ENCODE measurements at regions not wholly inside any gene's neighbourhood (a gene's known extent, or its start where the extent isn't known, plus 50 kb on each side); places are given as distances from the start of the nearest gene placed in this dataset.
A peak's percentile ranks its signal among the peaks of the same experiment; 100 is the strongest.

GRCh38 chr4:30956916-30957315 lies 236.7 kb downstream of the PCDH7 start:
- TF ChIP-seq GATA3 (IDR thresholded peaks at IDR 0.05; ENCODE audit: low read depth, low read length): peak; percentile 62
- peak; percentile 61; the same call in 1 of the 2 replicates for TF ChIP-seq GATA2 (IDR thresholded peaks at IDR 0.05; ENCODE audit: low read depth, low read length)

- TF ChIP-seq GATA3 (IDR thresholded peaks at IDR 0.05; ENCODE audit: low read depth, low read length) (no peak), GATA2 (IDR thresholded peaks at IDR 0.05; ENCODE audit: low read depth, low read length) (no peak)
Observed at GRCh38 chr4:30957706-30958105, 237.5 kb downstream of the PCDH7 start.

DNA sequence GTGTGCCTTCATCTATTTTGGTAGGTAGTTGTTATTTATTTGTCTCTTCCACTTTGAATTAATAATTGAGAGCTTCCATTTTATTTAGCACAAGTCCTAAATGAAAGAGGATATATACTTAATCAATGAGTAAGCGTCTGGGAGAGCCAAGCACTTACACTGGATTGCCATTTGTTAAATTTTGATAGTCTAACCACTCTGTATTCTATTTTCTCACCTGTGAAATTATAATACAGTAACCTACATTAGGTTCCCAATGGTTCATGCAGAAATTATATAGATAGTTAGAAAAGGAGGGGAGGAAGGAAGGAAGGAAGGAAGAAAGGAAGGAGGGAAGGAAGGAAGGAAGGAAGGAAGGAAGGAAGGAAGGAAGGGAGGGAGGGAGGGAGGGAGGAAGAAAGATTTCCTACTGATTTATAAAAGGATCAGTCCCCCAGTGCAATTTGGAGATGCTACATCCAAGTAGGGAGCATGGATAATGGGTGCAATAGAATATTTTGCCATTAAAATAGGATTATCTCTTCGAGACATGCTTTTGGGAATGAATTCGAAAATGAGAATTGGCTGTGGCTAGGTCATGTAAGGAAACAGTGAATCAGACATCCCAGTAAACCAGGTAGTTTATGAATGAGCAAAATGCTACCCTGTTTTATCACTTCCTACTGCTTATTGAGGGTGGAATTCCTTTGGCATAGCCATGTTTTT lies 239.8 kb downstream of the PCDH7 start:
- TF ChIP-seq GATA2 (IDR thresholded peaks at IDR 0.05; ENCODE audit: low read depth, low read length): no peak

DNA sequence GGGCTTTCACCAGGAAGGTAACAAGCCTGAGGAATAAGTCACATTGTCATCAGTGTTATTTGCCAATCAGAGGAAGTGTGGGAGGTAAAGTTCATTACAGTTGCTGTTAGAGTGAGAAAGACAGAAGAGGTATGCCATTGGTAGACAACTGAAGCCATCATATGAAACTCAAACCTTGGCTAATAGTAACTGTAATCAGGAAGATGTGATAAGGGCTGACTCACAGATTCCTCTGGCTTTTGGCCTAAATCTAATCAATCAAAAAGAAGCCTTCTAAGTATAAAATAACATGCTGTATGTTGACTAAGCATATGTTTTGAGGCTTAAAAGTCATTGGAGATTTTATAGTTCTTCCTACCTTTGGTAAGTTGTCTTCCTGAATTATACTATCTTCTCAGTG lies 242.8 kb downstream of the PCDH7 start:
- no peak for TF ChIP-seq GATA3 (IDR thresholded peaks at IDR 0.05; ENCODE audit: low read depth, low read length)
- no peak for TF ChIP-seq GATA2 (IDR thresholded peaks at IDR 0.05; ENCODE audit: low read depth, low read length)

DNA sequence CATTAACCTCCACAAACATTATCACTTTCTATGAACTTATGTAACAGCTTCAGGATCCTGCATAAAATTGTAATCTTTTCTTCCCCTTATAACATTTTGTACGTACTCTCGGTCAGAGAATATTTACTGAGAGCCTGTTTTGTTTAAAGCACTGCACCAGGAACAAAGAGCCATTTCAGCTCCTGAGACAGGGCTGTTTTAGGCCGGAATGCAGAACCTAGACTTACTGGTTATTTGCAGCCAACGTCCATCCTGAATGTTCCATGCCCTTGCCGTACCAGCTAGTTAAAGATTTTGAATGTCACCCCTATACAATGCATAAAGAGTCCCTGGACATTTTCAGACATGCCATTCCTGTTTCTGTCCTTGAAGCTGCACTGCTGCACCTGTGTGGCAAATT lies 248.8 kb downstream of the PCDH7 start:
- TF ChIP-seq GATA3 (IDR thresholded peaks at IDR 0.05; ENCODE audit: low read depth, low read length): no peak

- no peak for TF ChIP-seq GATA2 (IDR thresholded peaks at IDR 0.05; ENCODE audit: low read depth, low read length)
Observed at GRCh38 chr4:30972542-30972941, 252.4 kb downstream of the PCDH7 start.

GRCh38 chr4:30973993-30974392 lies 253.8 kb downstream of the PCDH7 start:
- TF ChIP-seq GATA3 (IDR thresholded peaks at IDR 0.05; ENCODE audit: low read depth, low read length): no peak
- no peak for TF ChIP-seq GATA2 (IDR thresholded peaks at IDR 0.05; ENCODE audit: low read depth, low read length)

DNA sequence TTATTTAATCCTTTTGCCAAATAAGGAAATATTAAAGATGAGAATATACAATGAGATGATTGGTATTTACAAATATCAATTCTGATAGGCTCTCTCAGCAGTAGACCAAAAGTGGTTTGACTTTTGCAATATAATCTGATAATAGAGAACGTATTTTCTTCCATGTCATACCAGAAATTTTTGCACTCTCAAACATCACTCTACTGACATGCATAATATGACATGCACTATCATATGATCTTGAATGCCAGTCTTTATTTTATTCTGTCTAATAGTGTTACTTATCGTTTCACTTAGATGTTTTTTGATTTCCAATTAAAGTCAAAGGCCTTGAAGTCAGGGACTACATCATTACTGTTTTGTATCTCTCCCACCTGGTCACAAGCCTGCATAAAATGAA lies 259.2 kb downstream of the PCDH7 start:
- TF ChIP-seq GATA2 (IDR thresholded peaks at IDR 0.05; ENCODE audit: low read depth, low read length) (no peak), GATA3 (IDR thresholded peaks at IDR 0.05; ENCODE audit: low read depth, low read length) (no peak)

DNA sequence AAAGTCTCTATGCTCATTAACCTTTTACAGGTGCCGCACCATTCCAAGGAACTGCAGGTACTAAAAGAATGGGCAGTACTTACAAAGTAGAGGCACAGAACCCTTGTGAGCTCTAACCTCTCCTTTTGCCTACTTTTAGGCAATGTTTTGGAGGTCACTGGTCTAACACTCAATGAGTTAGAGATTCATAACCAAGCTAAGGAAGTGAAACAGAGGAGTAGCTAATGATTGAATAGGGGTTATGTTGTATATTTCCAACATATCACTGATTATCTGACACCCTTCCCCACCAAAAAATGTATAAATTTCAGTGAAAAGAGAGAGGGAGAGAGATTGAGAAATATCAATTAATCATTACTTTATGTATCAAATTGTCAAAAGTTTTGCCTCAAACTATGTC lies 269.3 kb downstream of the PCDH7 start:
- no peak for TF ChIP-seq GATA3 (IDR thresholded peaks at IDR 0.05; ENCODE audit: low read depth, low read length)
- TF ChIP-seq GATA2 (IDR thresholded peaks at IDR 0.05; ENCODE audit: low read depth, low read length): no peak

- TF ChIP-seq GATA2 (IDR thresholded peaks at IDR 0.05; ENCODE audit: low read depth, low read length) (no peak), GATA3 (IDR thresholded peaks at IDR 0.05; ENCODE audit: low read depth, low read length) (no peak)
Observed at GRCh38 chr4:30996841-30997240, 276.7 kb downstream of the PCDH7 start.

GRCh38 chr4:31005037-31005436 lies 284.9 kb downstream of the PCDH7 start:
- no peak for TF ChIP-seq GATA3 (IDR thresholded peaks at IDR 0.05; ENCODE audit: low read depth, low read length)
- no peak for TF ChIP-seq GATA2 (IDR thresholded peaks at IDR 0.05; ENCODE audit: low read depth, low read length)

GRCh38 chr4:31007858-31008257 lies 287.7 kb downstream of the PCDH7 start:
- TF ChIP-seq GATA3 (IDR thresholded peaks at IDR 0.05; ENCODE audit: low read depth, low read length) (peak; percentile 84), GATA2 (IDR thresholded peaks at IDR 0.05; ENCODE audit: low read depth, low read length) (peak; percentile 85)

DNA sequence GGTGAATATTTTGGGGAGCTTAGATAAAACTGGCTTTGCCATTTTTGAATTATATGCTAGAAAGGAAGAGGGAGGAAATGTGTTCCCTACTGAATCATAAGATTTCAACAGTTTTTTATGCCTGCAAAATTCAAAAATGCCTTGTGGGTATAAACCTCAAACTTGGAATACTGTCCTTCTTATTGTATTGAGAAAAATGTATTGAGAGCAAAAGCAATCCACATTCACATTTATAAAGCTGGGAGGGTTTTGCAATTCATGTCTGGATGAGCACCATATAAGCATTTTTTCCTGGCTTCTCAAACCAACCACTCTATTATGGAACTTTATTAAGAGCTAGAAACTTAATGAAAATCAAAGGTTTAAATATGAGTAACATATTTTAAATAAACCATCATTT lies 289.8 kb downstream of the PCDH7 start:
- TF ChIP-seq GATA3 (IDR thresholded peaks at IDR 0.05; ENCODE audit: low read depth, low read length): no peak
- TF ChIP-seq GATA2 (IDR thresholded peaks at IDR 0.05; ENCODE audit: low read depth, low read length): no peak

DNA sequence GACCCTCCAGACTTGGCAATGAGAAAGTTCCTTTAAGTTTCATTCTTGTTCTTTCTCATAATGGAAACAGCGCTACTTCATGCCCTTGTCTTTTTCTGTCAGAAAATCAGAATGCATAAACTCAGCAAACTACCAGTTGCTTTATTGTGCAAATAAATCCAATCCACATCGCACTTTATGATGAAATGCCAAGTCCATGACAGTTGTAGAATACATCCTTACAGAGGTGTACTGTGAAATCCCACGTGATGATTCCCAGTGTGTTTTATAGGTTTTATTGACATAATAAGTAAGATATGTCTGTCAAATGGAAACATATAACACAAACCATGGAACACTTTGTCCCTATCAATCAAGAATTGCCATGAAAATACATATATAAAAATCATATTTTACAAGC lies 295.0 kb downstream of the PCDH7 start:
- TF ChIP-seq GATA3 (IDR thresholded peaks at IDR 0.05; ENCODE audit: low read depth, low read length) (no peak), GATA2 (IDR thresholded peaks at IDR 0.05; ENCODE audit: low read depth, low read length) (no peak)

DNA sequence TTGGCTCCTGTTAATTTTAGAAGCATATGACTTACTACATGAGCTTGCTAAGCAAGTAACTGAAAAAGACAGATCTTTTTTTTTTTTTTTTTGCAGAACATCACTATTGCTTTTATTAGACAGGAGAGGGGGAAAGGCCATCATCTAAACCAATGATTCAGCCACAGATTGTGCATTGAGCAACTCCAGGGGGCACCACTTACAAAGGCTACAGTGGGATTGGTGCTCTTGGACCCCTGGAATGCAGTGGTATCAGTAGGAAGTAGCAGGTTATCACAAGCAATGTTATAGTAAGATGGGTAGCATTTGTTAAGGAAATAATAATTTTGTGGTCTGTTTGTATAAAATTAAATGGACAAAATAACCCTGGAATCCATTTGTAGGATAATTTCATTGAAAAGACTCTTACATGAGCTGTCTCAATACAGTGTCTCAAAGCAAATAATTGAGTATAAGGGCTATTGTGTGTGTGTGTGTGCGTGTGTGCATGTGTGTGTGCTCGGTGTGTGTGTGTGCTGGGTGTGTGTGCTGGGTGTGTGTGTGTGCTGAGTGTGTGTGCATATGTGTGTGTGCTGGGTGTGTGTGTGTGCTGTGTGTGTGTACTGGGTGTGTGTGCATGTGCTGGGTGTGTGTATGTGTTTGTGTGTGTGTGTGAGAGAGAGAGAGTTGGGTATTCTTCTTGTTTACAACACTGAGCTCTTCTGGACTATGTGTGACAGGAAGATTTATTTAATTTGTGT lies 296.3 kb downstream of the PCDH7 start:
- TF ChIP-seq GATA3 (IDR thresholded peaks at IDR 0.05; ENCODE audit: low read depth, low read length): no peak
- TF ChIP-seq GATA2 (IDR thresholded peaks at IDR 0.05; ENCODE audit: low read depth, low read length): no peak

Data from SH-SY5Y (cell line).